Psoas muscle (tissue), 7 donors: ENCODE measurements at regions not wholly inside any gene's neighbourhood (a gene's known extent, or its start where the extent isn't known, plus 50 kb on each side); places are given as distances from the start of the nearest gene placed in this dataset.

Source experiments
- ATAC-seq, 4 donors: fragments of 200-7000 bp; cut with Tn5 transposase; one replicate each; pipeline ENCODE4 v1.9.1; 2020; ENCODE audit warnings: moderate library complexity in 3 of 4, mild to moderate bottlenecking in 2 of 4
- DNase-seq, 2 donors: peaks; one replicate each; pipeline ENCODE4 v3.0.0-alpha.2; 2020
- H3K27ac ChIP-seq: fragments of 200-600 bp; one replicate; pipeline ENCODE4 v1.8.0; 2022
- H3K27me3 ChIP-seq, 3 donors: fragments of 200-600 bp in 1 of 3; one replicate each; pipeline versions ENCODE4 v1.6.1 to v1.8.0; 2013 to 2022; ENCODE audit warnings: low read length in 2 of 3, mild to moderate bottlenecking in 2 of 3, moderate library complexity in 1 of 3; ENCODE audit not compliant: insufficient read depth in 3 of 3
- H3K36me3 ChIP-seq, 2 donors: fragments of 200-600 bp in 1 of 2; one replicate each; pipeline versions ENCODE4 v1.6.1 to v1.8.0; 2013 to 2022; ENCODE audit warnings: low read depth in 1 of 2, mild to moderate bottlenecking in 1 of 2, moderate library complexity in 1 of 2; ENCODE audit not compliant: insufficient read depth in 1 of 2
- H3K4me1 ChIP-seq: fragments of 200-600 bp; one replicate; pipeline ENCODE4 v1.8.0; 2022
- H3K4me3 ChIP-seq: fragments of 200-600 bp; one replicate; pipeline ENCODE4 v1.8.0; 2022; ENCODE audit warnings: mild to moderate bottlenecking
- H3K9me3 ChIP-seq: fragments of 200-600 bp; one replicate; pipeline ENCODE4 v1.8.0; 2022
- WGBS, 3 donors: extraction: QIAGEN DNeasy Blood & Tissue Kit; methylation state at CpG; one replicate each; pipeline versions ENCODE4 v1.1.6 to v1.1.7; 2013; 5-methylcytosine and 5-hydroxymethylcytosine counted together
- intact Hi-C, 2 donors: fragments of 100-400 bp; cut with DNase I; formaldehyde crosslinking; loops; one replicate each; pipeline versions ENCODE4 v1.11.0 to v1.14.2; 2022
- TF ChIP-seq, protein P1 (sequence below): fragments of 200-600 bp; IDR thresholded peaks from one replicate; pipeline ENCODE4 v1.8.0; 2022; ENCODE audit warnings: antibody characterized with exemption
- donor health status: healthy with polysubstance abuse.
- donor health status: DM: no; HTN: no; CAD: no; lungs with moderate emphysema.
- donor health status: Bipolar disorder and iron deficiency.
- donor health status: healthy.
- donor health status: DM: yes; HTN: yes; CAD: no.
- donor health status: DM: no; HTN: no; CAD: no.
- donor health status: DM: yes; HTN: yes; CAD: no.

DNA sequence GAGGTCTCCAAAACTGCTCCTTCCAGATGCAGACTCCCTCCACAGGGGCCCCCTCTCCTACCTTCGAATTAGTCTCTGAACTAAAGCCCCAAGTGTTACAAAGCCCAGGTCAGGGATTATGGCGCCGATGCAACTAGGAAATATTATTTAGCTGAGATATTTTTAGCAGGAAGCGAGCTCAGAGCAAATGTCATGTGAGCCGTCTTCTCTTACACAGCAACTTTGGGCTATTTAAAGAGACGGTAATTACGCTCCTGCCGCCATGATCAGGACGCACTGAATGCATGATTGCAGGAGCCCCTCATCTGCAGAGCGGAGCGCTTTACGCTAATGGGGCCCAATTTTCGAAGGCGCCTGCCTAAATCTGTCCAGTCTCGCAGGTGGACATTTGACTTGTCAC lies 55.3 kb upstream of the TARDBP start:
- Histone ChIP-seq H3K27me3 (no peaks in the 10 kb centered on the region), H3K4me1 (peaks cover 30% of the 10 kb centered on the region), H3K9me3 (peaks cover 7% of the 10 kb centered on the region), H3K36me3 (no peaks in the 10 kb centered on the region), H3K4me3 (peak overlapping the region; percentile 49), H3K27ac (peak overlapping the region; percentile 91)
- intact Hi-C loops, result no loop called here
- peak; percentile 48 to 73 (median 66) for ATAC-seq
- no peak for DNase-seq
- 39 to 47% (median 44%) methylated on average over 15 of the region's 15 CpGs for WGBS, 3 donors
- TF ChIP-seq, protein P1, sequence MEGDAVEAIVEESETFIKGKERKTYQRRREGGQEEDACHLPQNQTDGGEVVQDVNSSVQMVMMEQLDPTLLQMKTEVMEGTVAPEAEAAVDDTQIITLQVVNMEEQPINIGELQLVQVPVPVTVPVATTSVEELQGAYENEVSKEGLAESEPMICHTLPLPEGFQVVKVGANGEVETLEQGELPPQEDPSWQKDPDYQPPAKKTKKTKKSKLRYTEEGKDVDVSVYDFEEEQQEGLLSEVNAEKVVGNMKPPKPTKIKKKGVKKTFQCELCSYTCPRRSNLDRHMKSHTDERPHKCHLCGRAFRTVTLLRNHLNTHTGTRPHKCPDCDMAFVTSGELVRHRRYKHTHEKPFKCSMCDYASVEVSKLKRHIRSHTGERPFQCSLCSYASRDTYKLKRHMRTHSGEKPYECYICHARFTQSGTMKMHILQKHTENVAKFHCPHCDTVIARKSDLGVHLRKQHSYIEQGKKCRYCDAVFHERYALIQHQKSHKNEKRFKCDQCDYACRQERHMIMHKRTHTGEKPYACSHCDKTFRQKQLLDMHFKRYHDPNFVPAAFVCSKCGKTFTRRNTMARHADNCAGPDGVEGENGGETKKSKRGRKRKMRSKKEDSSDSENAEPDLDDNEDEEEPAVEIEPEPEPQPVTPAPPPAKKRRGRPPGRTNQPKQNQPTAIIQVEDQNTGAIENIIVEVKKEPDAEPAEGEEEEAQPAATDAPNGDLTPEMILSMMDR, result no peak

DNA sequence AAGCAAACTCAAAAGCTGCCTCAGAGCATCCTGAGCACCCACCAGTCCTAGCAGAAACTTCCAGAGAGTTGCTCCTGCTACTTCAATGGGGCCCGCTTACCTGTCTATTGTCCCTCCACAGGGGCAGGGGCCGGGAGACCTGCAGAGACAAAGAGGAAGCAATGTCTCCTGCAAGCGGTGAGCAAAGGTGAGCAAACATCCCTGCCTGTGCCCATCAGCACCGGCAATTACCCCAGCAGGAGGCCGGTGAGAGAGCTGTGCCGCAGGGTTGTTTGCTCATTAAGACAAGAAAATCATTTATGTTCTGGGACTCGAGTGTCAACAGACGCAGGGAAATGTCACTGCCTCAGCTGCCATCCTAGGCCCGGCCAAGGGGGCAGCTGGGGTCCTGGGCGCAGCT lies 53.8 kb upstream of the TARDBP start:
- TF ChIP-seq, protein P1, result no peak
- H3K27ac ChIP-seq, result peak overlapping the region; percentile 91
- WGBS, 3 donors, result 73 to 81% (median 75%) methylated on average over 10 of the region's 10 CpGs
- DNase-seq, result no peak
- no peaks in the 10 kb centered on the region for H3K36me3 ChIP-seq
- peaks cover 30% of the 10 kb centered on the region for H3K4me1 ChIP-seq
- H3K27me3 ChIP-seq, result no peaks in the 10 kb centered on the region
- no peak for ATAC-seq
- intact Hi-C loops, result no loop called here
- H3K9me3 ChIP-seq, result peaks cover 5% of the 10 kb centered on the region
- no peak overlapping the region for H3K4me3 ChIP-seq

DNA sequence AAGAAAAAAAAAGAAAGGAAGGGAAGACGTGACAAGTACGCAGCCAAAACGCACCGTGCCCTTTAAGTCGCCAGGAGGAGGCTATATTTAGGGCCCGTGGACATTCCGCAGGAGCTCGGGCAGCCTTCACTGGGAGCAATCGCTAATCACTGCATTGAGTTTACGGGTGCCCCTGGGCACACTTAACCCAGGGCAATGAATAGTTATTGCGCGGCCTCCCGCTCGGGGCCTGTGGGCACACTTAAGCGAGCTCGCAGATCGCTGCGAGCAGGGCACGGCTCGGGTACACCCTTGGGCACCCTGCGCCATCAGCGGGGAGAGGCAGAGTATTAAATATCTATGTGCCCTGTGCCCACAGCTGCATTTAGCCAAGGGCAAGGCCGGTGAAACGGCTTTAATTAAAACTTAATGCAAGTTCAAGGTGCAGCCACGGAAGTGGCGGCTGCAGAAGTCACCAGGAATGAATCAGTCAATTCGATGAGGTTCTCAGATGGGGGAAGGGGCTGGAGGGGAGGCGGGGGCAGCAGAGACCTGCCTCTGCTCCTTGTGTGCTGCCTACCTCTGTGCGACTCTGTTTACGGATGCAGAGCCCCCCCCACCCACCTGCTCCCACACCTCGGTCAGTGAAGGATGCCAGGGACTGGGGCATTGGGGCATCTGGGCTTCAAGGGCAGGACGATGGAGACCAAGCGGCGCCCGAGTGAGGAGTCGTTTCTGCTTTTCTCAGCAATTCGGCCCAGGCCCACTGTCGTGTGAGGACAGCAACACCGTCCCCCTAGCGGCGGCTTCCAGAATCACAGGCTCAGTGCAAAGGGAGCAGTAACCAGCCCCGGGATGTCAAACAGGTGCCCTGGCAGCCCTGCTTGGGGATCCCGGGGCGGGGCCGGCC lies 51.8 kb upstream of the TARDBP start:
- H3K27ac ChIP-seq, result peak overlapping the region; percentile 91
- DNase-seq, result peak; percentile 84 to 93

DNA sequence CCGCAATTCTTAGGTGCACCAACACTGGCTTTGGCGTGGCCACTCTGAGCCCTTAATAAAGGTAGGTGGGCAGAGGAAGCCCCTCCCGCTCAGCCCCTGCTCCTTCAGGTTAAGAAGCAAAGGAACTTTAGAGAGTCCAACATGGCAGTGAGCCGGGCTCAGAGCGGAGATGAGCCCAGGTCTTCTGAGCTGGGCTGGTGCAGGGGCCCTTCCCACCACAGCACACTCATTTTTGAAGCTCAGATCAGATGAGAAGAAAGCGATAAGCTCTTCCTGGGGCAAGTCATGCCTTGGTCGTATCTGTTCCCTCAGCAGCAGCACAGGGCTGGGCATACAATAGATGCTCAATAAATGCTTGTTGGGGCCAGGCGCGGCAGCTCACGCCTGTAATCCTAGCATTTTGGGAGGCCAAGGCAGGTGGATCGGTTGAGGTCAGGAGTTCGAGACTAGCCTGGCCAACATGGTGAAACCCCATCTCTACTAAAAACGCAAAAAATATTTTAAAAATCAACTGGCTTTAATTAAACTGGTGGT lies 51.1 kb upstream of the TARDBP start:
- H3K9me3 ChIP-seq, result no peaks in the 10 kb centered on the region
- no peaks in the 10 kb centered on the region for H3K27me3 ChIP-seq
- peak overlapping the region; percentile 91 for H3K27ac ChIP-seq
- intact Hi-C loops, result loop anchor here in 1 of 2 donors (10.0 kb wide), 1 partner anchor 53 kb away; the partner anchor contains the start of gene TARDBP
- H3K4me1 ChIP-seq, result peaks cover 30% of the 10 kb centered on the region
- ATAC-seq (no peak), DNase-seq (no peak)
- WGBS, 3 donors, result 60 to 67% (median 62%) methylated on average over 13 of the region's 13 CpGs
- peak overlapping the region; percentile 54 for H3K4me3 ChIP-seq
- H3K36me3 ChIP-seq, result no peaks in the 10 kb centered on the region
- TF ChIP-seq, protein P1, result no peak

More for the DNA sequence above, 51.8 kb upstream of the TARDBP start:
- H3K36me3 ChIP-seq, result no peaks in the 10 kb centered on the region
- intact Hi-C loops, result loop anchor here in 1 of 2 donors (10.0 kb wide), 1 partner anchor 54 kb away; the partner anchor contains the start of gene TARDBP
- H3K4me3 ChIP-seq, result peak overlapping the region; percentile 54
- H3K4me1 ChIP-seq, result peaks cover 30% of the 10 kb centered on the region
- TF ChIP-seq, protein P1, result peak; percentile 78
- ATAC-seq, result peak; percentile 82 to 86 (median 84)
- 19 to 34% (median 27%) methylated on average over 45 of the region's 45 CpGs for WGBS, 3 donors
- H3K9me3 ChIP-seq, result no peaks in the 10 kb centered on the region
- no peaks in the 10 kb centered on the region for H3K27me3 ChIP-seq
